OCI-LY7 (cell line): ENCODE measurements at regions not wholly inside any gene's neighbourhood (a gene's known extent, or its start where the extent isn't known, plus 50 kb on each side); places are given as distances from the start of the nearest gene placed in this dataset.

ENCODE experiments used
- BruUV-seq: library from RNA; stranded (reverse); fragments of 400-500 nt; replicated peaks from 2 replicates; lab custom pipeline; 2021; lab: Mats Ljungman, UMichigan
- CTCF ChIA-PET: fragments of 300-600 bp; sonication (Branson Sonifier 250); formaldehyde crosslinking; loops from one replicate; lab custom pipeline; 2022; ENCODE audit warnings: antibody characterized with exemption; ENCODE audit not compliant: unreplicated experiment; lab: Charles Lee
- POLR2A ChIA-PET: fragments of 300-600 bp; sonication (Branson Sonifier 250); formaldehyde crosslinking; loops from one replicate; lab custom pipeline; 2022; ENCODE audit warnings: antibody characterized with exemption; lab: Charles Lee
- DNase-seq: peaks from one replicate; pipeline ENCODE4 v3.0.0-alpha.2; 2015; ENCODE audit warnings: low spot score
- H2AFZ ChIP-seq: fragments of 200-600 bp; sonication (generic), shearing (Covaris generic); 2 replicates; pipeline ENCODE4 v1.6.1; 2014; ENCODE audit warnings: mild to moderate bottlenecking, antibody characterized with exemption, low read length, moderate library complexity
- H3K27ac ChIP-seq: fragments of 200-600 bp; sonication (generic); 2 replicates; pipeline ENCODE4 v1.5.1; 2014; ENCODE audit warnings: mixed run types, low read depth, mild to moderate bottlenecking, moderate library complexity, low read length, inconsistent platforms; ENCODE audit not compliant: poor library complexity, severe bottlenecking
- H3K36me3 ChIP-seq: fragments of 200-600 bp; sonication (generic); 2 replicates; pipeline ENCODE4 v1.6.1; 2014; ENCODE audit warnings: mild to moderate bottlenecking, antibody characterized with exemption, low read length, moderate library complexity, mixed read lengths; ENCODE audit not compliant: insufficient read depth
- H3K4me1 ChIP-seq: fragments of 200-600 bp; sonication (generic); 2 replicates; pipeline ENCODE4 v1.5.1; 2014; ENCODE audit warnings: mild to moderate bottlenecking, low read length; ENCODE audit not compliant: insufficient read depth, poor library complexity, severe bottlenecking
- H3K4me2 ChIP-seq: fragments of 200-600 bp; sonication (generic); 2 replicates; pipeline ENCODE4 v1.6.1; 2014; ENCODE audit warnings: mild to moderate bottlenecking, low read length
- H3K4me3 ChIP-seq: fragments of 200-600 bp; sonication (generic); 2 replicates; pipeline ENCODE4 v1.5.1; 2014; ENCODE audit warnings: mild to moderate bottlenecking, low read depth, low read length; ENCODE audit not compliant: poor library complexity, severe bottlenecking
- H3K79me2 ChIP-seq: fragments of 200-600 bp; sonication (generic); 2 replicates; pipeline ENCODE4 v1.6.1; 2016; ENCODE audit warnings: low read depth, mild to moderate bottlenecking, low read length, moderate library complexity, mixed read lengths; ENCODE audit not compliant: insufficient read depth
- H3K9me2 ChIP-seq: fragments of 200-600 bp; sonication (generic); 2 replicates; pipeline ENCODE4 v1.6.1; 2016; ENCODE audit warnings: mild to moderate bottlenecking, low read length, mixed read lengths; ENCODE audit not compliant: insufficient read depth
- H3K9me3 ChIP-seq: fragments of 200-600 bp; sonication (generic); 2 replicates; pipeline ENCODE4 v1.6.1; 2014; ENCODE audit warnings: mild to moderate bottlenecking, mixed run types, low read length, mixed read lengths
- H4K20me1 ChIP-seq: fragments of 200-600 bp; sonication (generic); 2 replicates; pipeline ENCODE4 v1.6.1; 2014; ENCODE audit warnings: mild to moderate bottlenecking, antibody characterized with exemption, low read length, moderate library complexity, mixed read lengths; ENCODE audit not compliant: insufficient read depth
- CTCF ChIP-seq: fragments of 200-600 bp; sonication (generic); conservative IDR thresholded peaks from 2 replicates; pipeline ENCODE4 v1.5.1; 2014; ENCODE audit warnings: mild to moderate bottlenecking, antibody characterized with exemption, low read length, moderate library complexity, mixed read lengths
- EZH2phosphoT487 ChIP-seq: fragments of 200-600 bp; sonication (generic); IDR thresholded peaks from 2 replicates; pipeline ENCODE4 v1.6.1; 2018; ENCODE audit warnings: low read depth, borderline replicate concordance, mild to moderate bottlenecking, mixed run types, antibody characterized with exemption, low read length, moderate library complexity, mixed read lengths
- intact Hi-C: fragments of 100-400 bp; cut with micrococcal nuclease; formaldehyde crosslinking; loops from one replicate; pipeline ENCODE4 v1.10.0; 2022; ENCODE audit not compliant: unreplicated experiment

DNA sequence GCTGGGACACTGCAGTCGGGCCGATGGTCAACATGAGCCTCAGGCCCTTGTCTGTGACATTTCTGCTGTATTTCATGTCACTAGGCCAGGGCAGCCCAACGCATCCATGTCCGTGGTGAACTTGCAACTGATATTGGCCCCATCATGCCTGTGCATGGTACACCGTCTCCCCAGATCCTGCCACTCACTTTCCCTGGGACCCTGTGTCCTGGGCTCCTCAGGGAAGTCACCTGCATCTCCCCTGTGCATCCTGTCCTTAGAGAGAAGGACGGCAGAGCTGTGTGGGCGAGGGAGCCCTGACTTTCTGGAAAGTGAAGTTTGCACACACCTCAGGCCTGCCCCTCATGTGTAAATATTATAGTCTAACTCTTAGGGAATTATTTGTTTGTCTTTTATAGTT lies 123.3 kb downstream of the ACKR3 start:
- Histone ChIP-seq H3K27ac (no peak overlapping the region), H3K4me2 (no peak overlapping the region), H3K9me3 (no peaks in the 10 kb centered on the region), H3K9me2 (no peaks in the 10 kb centered on the region), H3K36me3 (no peaks in the 10 kb centered on the region), H3K4me1 (no peaks in the 10 kb centered on the region), H3K79me2 (no peaks in the 10 kb centered on the region), H4K20me1 (no peaks in the 10 kb centered on the region), H2AFZ (no peak overlapping the region), H3K4me3 (no peak overlapping the region)
- intact Hi-C loops, result no loop called here
- ChIA-PET CTCF (no interaction called here), POLR2A (no interaction called here)
- TF ChIP-seq EZH2phosphoT487, result no peak
- no peak for TF ChIP-seq CTCF
- BruUV-seq, result no TSS peak
- DNase-seq, result no peak

GRCh38 chr2:236693531-236693930 lies 123.9 kb downstream of the ACKR3 start:
- no peaks in the 10 kb centered on the region for H3K9me2 ChIP-seq
- no peaks in the 10 kb centered on the region for H4K20me1 ChIP-seq
- intact Hi-C loops, result no loop called here
- H3K9me3 ChIP-seq, result no peaks in the 10 kb centered on the region
- no peaks in the 10 kb centered on the region for H3K36me3 ChIP-seq
- BruUV-seq, result no TSS peak
- H2AFZ ChIP-seq, result no peak overlapping the region
- CTCF ChIA-PET, result no interaction called here
- TF ChIP-seq CTCF (no peak), EZH2phosphoT487 (no peak)
- no peaks in the 10 kb centered on the region for H3K79me2 ChIP-seq
- DNase-seq, result no peak
- no peaks in the 10 kb centered on the region for H3K4me1 ChIP-seq
- H3K4me2 ChIP-seq, result no peak overlapping the region
- no peak overlapping the region for H3K4me3 ChIP-seq
- H3K27ac ChIP-seq, result no peak overlapping the region
- POLR2A ChIA-PET, result no interaction called here

DNA sequence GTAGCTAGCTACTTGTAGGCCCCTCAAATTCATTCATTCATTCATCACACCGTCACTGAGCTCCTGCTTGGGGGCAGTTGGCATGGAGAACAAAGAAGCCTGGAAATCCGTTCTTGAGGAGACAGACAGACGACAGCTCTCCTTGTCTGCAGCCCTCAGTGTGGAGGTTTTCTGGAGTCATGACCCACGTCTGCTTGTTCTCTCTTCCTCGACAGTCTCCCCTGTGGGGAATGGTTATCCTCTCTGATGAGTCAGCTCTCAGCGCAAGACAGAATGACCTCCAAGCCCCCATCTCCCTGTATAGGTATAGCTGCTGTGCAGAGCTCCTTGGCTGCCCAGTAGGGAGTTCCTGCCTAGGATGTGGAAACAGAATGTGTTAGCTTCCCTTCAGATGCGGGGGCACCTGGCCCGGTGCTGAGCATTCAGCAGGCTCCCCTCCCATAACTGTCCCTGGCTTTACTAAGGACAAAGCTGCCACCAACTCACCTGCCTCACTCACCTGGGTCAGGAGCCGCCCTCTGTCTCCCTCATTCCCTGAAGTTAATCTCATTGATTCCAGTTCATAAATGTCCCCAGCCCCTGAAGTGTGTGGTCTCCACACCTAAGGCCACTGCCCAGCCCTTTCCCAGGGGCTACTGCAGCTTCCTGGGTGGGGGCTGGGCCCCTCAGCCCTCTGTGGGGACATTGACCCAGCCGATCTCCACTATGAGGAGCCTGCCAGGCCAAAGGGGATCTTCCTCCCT lies 124.7 kb downstream of the ACKR3 start:
- CTCF ChIA-PET, result no interaction called here
- BruUV-seq, result no TSS peak

More for the DNA sequence above, 124.7 kb downstream of the ACKR3 start:
- Histone ChIP-seq H3K4me2 (no peak overlapping the region), H3K9me3 (no peaks in the 10 kb centered on the region), H3K9me2 (no peaks in the 10 kb centered on the region), H3K4me3 (no peak overlapping the region), H3K36me3 (no peaks in the 10 kb centered on the region), H3K4me1 (no peaks in the 10 kb centered on the region), H3K79me2 (no peaks in the 10 kb centered on the region), H3K27ac (no peak overlapping the region), H4K20me1 (no peaks in the 10 kb centered on the region), H2AFZ (no peak overlapping the region)
- no peak for DNase-seq
- no peak for TF ChIP-seq CTCF
- no peak for TF ChIP-seq EZH2phosphoT487
- intact Hi-C loops, result no loop called here
- POLR2A ChIA-PET, result no interaction called here
